ENCODE measurements at regions not wholly inside any gene's neighbourhood (a gene's known extent, or its start where the extent isn't known, plus 50 kb on each side); places are given as distances from the start of the nearest gene placed in this dataset.
"Not testable (repeated sequence)": the region's sequence is repeated elsewhere in the genome, so short reads cannot be mapped to it uniquely, and the experiment has no call there.

DNA sequence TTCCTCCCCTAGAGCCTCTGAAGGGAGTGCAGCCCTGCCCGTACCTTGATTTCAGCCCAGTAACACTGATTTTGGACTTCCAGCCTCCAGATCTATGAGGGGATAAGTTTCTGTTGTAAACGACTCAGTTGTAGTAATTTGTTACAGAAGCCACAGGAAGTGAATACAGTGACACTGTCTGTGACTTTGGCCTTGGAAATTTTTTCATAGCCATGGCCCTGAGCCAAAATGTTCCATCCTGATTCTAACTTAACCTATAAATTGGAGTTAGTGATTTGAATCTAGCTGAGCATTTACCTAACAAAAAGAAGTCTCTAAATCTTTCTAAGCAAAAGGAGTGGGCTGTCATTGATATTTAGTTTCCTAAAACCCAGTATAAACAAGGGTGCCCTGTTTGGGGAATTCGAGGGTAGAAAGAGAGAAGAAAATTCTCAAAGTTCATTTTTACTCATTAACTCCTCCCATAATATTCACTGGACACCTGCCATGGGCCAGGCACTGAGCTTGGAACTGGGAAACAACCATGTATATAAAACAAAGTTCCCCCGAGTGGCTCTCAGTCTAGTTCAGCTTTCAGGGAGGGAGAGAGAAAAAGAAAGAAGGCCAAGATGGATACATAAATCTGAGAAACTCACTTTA, 162.3 kb downstream of the SKIDA1 start:
- no peak for DNase-seq

DNA sequence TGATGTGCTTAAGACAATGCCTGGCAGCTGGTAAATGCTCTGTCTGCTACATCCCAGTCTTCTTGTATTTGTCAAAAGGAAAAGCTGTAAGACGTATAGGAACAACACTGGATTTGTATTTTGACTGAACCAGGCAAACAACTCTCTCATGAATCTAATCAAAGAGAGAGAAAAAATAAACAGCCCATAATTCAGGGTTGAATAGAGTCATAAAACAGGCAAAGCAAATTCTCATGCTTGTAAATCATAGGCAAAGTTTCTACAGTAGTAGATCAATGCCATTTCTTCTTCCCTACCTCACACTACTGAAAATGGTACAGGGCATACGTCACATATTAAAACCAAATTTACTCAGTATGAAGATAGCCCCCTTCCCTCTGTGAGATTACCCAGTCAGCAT, 166.3 kb downstream of the SKIDA1 start:
- no peak for DNase-seq

DNA sequence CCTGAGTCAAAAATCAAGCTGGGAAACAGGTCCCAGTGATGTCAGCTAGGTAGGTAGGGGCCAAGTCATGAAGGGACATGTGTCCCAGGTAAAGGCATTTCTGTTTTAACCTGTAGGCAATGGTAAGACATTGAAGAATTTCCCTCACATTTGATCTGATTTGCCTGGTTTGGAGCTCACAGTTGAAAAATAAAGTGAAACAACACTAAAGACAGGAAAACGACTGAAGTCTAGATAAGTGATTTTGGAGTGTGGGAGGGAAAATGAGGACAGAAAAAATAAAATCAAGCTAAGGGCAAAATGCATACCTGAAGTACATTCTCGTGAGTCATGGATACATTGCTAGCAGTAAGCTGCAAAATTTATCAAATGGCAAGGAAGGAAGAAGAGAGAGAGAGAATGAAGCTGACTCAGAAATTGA, 169.9 kb downstream of the SKIDA1 start:
- no peak for DNase-seq

DNA sequence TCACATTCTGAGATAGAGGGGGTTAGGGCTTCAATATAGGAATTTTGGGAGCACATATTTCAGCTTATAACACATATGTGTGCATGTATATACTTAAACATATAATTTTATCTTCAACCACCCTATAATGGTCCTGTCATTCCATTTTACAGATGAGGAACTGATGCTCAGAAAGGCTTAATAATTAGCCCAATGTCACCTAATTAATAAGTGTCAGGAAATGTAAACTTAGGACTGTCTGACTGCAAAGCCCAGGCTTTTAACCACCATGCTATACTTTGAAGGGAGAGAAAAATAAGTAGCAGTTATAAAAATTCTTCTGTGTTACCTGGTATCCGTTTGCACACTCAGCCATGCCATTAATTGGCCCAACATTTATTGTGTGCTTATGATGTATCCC, 172.6 kb downstream of the SKIDA1 start:
- DNase-seq: no peak

DNA sequence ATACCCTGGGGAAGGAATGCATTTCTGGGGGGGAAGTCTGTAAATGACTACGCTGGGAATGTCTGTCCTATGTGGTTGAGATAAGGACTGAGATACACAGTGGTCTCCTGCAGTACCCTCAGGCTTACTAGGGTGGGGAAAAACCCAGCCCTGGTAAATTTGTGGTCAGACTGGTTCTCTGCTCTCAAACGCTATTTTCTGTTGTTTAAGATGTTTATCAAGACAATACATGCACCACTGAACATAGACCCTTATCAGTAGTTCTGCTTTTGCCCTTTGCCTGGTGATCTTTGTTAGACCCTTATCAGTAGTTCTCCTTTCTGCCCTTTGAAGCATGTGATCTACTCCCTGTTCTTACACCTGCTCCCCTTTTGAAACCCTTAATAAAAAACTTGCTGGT, 173.9 kb downstream of the SKIDA1 start:
- DNase-seq: not testable (repeated sequence)

DNA sequence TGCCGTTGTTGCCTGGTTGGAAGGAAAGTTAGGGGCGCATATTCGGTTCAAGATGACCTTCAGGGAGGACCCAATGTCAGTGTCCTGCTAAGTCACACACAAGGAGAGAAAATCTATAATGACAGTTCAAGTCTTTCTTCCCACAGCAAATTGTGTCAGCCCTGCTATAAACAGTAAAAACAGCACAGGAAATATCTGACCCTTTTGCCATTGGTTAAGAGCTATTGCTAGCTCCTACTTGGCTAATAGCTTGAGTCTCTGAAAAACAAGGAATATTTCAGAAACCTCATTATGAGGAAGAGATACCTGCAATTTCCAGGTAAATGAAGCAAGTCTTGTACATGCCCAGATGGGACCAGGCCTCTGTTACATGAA, 175.6 kb downstream of the SKIDA1 start:
- DNase-seq: no peak

DNA sequence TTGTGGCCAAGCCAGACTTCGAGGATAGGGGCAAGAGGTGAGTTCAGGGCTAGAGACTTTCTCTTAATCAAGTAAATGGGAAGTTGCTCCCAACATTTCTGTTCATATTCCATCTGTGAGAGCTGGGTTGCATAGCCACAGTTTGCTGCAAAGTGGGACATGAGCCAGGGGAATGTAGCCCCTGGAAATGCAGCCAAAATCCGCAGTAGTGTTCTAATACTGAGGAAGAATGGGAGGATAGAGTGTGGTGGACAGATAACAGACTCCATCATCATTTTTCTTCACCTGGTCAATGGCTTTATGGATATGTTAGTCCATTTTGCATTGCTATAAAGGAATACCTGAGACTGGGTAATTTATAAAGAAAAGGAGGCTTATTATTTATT, 177.7 kb downstream of the SKIDA1 start:
- no peak for DNase-seq

GRCh38 chr10:21347043-21347784, 178.3 kb downstream of the SKIDA1 start:
- no peak for DNase-seq

- DNase-seq: no peak
Observed at GRCh38 chr10:21343087-21343486, 182.4 kb downstream of the SKIDA1 start.

DNA sequence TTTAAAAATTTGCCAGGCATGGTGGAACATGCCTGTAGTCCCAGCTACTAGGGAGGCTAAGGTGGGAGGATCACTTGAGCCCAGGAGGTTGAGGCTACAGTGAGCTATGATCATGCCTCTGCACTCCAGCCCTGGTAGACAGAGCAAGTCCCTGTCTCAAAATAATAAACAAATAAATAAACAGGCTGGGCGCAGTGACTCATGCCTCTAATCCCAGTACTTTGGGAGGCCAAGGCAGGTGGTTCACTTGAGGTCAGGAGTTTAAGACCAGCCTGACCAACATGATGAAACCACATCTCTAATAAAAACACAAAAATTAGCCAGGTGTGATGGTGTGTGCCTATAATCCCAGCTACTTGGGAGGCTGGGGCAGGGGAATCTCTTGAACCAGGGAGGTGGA, 183.0 kb downstream of the SKIDA1 start:
- not testable (repeated sequence) for DNase-seq

- no peak for DNase-seq
Observed at GRCh38 chr10:21340331-21340730, 185.2 kb downstream of the SKIDA1 start.

- no peak for DNase-seq
Observed at GRCh38 chr10:21337171-21337792, 188.2 kb downstream of the SKIDA1 start.

DNA sequence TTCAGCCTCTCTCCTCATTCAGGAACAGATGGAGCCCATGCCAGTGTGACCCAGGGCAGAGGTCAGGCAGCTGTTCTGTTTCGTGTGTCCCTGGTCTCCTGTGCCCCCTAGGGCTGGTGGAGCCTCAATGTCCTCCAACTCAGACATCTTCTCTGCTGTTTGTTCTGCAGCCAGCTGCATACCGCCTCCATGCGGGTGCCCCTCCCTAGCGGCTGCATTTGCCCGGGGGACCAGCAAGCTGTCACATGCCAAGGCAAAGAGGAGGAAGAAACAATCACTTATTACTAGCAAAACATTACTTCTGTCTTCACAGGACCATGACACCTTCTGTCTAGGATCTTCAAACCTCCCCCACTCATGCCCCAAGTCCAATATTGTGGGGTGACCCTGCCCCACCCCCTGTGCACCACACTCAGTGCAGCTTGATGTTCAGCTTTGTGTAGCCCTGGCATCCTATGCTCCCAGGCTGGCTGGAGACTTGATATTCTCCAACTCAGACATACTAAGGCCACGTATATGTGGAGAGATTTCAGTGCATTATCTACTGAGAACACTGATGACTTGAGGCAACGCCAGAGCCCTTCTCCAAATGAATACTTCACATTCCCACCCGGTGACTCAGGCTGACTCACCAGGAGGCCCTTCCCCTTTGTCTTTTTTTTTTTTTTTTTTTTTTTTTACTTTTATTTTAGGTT, 188.9 kb downstream of the SKIDA1 start:
- DNase-seq: no peak

DNA sequence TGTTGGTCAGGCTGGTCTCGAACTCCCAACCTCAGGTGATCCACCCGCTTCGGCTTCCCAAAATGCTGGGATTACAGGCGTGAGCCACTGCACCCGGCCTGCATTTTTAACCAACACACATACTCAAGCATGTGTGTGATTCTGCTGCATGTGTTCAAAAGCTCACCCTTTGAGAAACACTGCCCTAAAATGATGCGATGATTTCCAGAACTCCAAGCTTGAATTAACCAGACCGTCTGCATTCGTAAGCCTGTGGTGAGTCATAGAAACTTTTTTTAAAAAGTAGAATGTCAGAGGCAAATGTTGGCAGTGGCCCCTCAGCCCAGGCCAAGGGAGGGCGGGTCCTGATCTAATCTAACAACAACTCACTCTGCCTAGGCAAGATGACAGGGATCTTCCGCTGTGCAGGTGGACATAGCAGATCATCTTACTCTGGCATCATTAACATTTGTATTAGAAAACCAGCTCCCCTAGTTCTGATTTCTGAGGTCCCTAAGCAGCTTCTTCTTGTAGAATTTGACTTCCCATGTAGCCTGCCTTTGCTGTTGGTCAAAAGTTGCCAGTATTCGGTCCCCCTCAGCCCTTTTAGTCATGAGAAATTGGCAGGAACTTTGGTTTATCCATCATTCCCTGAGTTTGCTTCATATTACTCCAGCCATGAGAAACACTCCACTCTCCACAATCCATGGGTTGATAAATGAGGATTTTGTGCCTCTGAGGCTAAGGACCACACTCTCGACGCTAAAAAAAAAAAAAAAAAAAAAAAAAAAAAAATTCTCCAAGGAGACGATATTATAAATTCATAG, 190.4 kb downstream of the SKIDA1 start:
- DNase-seq: no peak

- DNase-seq: no peak
Observed at GRCh38 chr10:21330628-21331020, 194.9 kb downstream of the SKIDA1 start.

GRCh38 chr10:21329995-21330627, 195.4 kb downstream of the SKIDA1 start:
- DNase-seq: no peak

DNA sequence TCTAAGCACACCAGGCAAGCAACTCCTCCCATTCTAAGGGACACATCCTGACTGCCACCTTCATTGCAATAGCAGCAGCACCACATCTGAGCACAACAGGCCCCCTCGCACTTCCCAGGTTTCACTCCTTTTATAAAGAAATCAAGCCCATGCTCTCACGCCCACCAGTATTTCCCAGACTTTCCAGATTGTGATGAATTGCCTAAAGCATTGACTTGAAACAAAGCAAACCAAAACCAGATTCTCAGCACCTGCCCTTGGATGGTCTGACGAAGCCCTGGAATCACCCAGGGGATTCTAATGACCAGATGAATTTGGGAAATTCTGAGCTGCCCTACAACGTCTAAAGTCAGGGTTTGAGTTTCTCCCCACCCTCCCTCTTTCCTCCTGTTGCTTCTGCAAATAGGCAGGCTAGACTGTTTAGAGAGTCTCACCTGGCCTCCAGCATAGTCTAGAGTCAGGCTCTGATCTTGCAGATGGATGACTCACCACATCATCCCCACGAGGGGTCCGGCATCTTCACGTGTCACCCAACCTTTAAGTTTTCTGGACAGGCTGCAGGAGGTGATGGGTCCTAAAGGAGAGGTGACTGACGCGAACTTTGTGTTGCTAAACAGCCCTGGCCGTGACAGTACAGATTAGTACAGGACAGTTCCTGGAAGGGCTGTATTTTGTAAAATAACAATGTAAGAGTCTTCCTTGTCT, 198.0 kb downstream of the SKIDA1 start:
- DNase-seq: no peak

DNA sequence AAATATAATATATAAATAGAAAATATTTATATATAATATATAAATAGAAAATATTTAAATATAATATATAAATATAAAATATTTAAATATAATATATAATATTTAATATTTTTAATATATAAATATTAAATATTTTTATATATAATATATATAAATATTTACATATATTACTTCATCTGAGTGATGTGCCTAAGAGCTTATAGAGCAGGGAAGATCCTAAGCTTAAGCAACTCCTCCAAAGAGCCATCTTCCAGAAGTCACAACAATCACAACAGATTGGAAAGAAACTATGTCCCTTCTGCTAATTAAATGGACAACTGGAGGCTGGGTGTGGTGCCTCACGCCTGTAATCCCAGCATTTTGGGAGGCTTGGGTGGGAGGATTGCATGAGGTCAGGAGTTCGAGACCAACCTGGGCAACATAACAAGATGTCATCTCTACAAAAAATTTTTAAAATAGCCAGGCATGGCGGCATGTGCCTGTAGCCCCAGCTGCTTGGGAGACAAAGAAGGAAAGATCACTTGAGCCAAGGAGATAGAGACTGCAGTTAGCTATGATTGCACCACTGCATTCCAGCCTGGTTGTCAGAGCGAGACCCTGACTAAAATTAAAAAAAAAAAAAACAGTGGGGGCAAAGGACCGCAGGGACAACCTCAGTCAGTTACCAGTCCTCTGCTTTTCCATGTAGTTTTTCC, 198.7 kb downstream of the SKIDA1 start:
- no peak for DNase-seq

- DNase-seq: no peak
Observed at GRCh38 chr10:21318540-21319167, 206.8 kb downstream of the SKIDA1 start.

GRCh38 chr10:21317902-21318301, 207.6 kb downstream of the SKIDA1 start:
- no peak for DNase-seq
